Loucy (cell line): ENCODE measurements at regions not wholly inside any gene's neighbourhood (a gene's known extent, or its start where the extent isn't known, plus 50 kb on each side); places are given as distances from the start of the nearest gene placed in this dataset.

Experiments used
- EZH2phosphoT487 ChIP-seq: fragments of 200-600 bp; IDR thresholded peaks from 2 replicates; pipeline ENCODE4 v1.6.1; 2018; ENCODE audit warnings: antibody characterized with exemption, mild to moderate bottlenecking, moderate library complexity, borderline replicate concordance
- TF ChIP-seq, protein P1 (sequence below): fragments of 200-600 bp; sonication (generic); conservative IDR thresholded peaks from 2 replicates; pipeline ENCODE4 v1.5.1; 2014; ENCODE audit warnings: mild to moderate bottlenecking, antibody characterized with exemption, low read length

DNA sequence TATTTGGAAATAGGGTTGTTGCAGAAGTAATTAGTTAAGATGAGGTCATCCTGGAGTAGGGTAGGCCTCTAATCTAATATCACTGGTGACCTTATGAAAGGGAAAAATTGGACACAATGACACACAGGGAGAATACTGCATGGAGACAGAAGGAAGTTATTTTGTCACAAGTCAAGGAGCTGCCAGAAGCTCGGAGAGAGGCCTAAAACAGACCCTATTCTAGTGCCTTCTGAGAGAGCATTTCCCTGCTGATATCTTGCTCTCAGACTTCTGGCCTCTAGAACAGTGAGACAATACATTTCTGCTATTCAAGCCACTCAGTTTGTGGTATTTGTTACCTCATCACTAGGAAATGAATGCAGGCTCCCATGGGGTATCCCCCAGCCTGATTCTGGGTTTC is 332.9 kb downstream of the CSNK1G3 start:
- TF ChIP-seq, protein P1, sequence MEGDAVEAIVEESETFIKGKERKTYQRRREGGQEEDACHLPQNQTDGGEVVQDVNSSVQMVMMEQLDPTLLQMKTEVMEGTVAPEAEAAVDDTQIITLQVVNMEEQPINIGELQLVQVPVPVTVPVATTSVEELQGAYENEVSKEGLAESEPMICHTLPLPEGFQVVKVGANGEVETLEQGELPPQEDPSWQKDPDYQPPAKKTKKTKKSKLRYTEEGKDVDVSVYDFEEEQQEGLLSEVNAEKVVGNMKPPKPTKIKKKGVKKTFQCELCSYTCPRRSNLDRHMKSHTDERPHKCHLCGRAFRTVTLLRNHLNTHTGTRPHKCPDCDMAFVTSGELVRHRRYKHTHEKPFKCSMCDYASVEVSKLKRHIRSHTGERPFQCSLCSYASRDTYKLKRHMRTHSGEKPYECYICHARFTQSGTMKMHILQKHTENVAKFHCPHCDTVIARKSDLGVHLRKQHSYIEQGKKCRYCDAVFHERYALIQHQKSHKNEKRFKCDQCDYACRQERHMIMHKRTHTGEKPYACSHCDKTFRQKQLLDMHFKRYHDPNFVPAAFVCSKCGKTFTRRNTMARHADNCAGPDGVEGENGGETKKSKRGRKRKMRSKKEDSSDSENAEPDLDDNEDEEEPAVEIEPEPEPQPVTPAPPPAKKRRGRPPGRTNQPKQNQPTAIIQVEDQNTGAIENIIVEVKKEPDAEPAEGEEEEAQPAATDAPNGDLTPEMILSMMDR = no peak
- no peak for TF ChIP-seq EZH2phosphoT487
